HepG2 (cell line): ENCODE measurements at regions not wholly inside any gene's neighbourhood (a gene's known extent, or its start where the extent isn't known, plus 50 kb on each side); places are given as distances from the start of the nearest gene placed in this dataset.

Experiments used
- MXI1 ChIP-seq: IDR thresholded peaks from 3 replicates; pipeline ENCODE4 v1.6.1; 2012; ENCODE audit warnings: low read depth, low read length, inconsistent platforms, borderline replicate concordance
- REXO4 ChIP-seq: sonication (generic); formaldehyde crosslinking; IDR thresholded peaks from 2 replicates; pipeline ENCODE4 v1.8.0; 2022; ENCODE audit warnings: missing genetic modification reagents, mild to moderate bottlenecking, borderline replicate concordance
- ZNF34 ChIP-seq: sonication (generic); formaldehyde crosslinking; IDR thresholded peaks from 2 replicates; pipeline ENCODE4 v1.4.0; 2020; ENCODE audit warnings: mild to moderate bottlenecking, missing genetic modification reagents, borderline replicate concordance
- ZNF510 ChIP-seq: sonication (generic); formaldehyde crosslinking; IDR thresholded peaks from 2 replicates; pipeline ENCODE4 v1.4.0; 2020; ENCODE audit warnings: low read depth, mild to moderate bottlenecking, missing genetic modification reagents
- ZNF556 ChIP-seq: sonication (generic); formaldehyde crosslinking; IDR thresholded peaks from 2 replicates; pipeline ENCODE4 v1.4.0; 2020; ENCODE audit warnings: mild to moderate bottlenecking, missing genetic modification reagents, borderline replicate concordance
- TF ChIP-seq, protein P1 (sequence below): sonication (generic); formaldehyde crosslinking; IDR thresholded peaks from 2 replicates; pipeline ENCODE4 v1.4.0; 2020; ENCODE audit warnings: mild to moderate bottlenecking, missing genetic modification reagents
- TF ChIP-seq, protein P2 (sequence below): fragments of 450-650 bp; IDR thresholded peaks from 2 replicates; pipeline ENCODE4 v1.6.1; 2016
- TF ChIP-seq, protein P3 (sequence below), 2 experiments: IDR thresholded peaks; 2 replicates each; pipeline ENCODE4 v1.6.1; 2011 to 2012; ENCODE audit warnings: low read length in 2 of 2, borderline replicate concordance in 1 of 2, low read depth in 1 of 2, mild to moderate bottlenecking in 1 of 2, moderate library complexity in 1 of 2
- TF ChIP-seq, protein P4 (sequence below): sonication (generic); formaldehyde crosslinking; IDR thresholded peaks from 2 replicates; pipeline ENCODE4 v1.4.0; 2020; ENCODE audit warnings: low read depth, mild to moderate bottlenecking, missing genetic modification reagents
- TF ChIP-seq, protein P5 (sequence below): sonication (generic); formaldehyde crosslinking; IDR thresholded peaks from 2 replicates; pipeline ENCODE4 v1.4.0; 2020; ENCODE audit warnings: missing genetic modification reagents, mild to moderate bottlenecking, borderline replicate concordance
- TF ChIP-seq, protein P6 (sequence below): sonication (generic); formaldehyde crosslinking; IDR thresholded peaks from 2 replicates; pipeline ENCODE4 v1.4.0; 2020; ENCODE audit warnings: missing genetic modification reagents, borderline replicate concordance
- TF ChIP-seq, protein P7 (sequence below): sonication (generic); formaldehyde crosslinking; IDR thresholded peaks from 2 replicates; pipeline ENCODE4 v1.4.0; 2020; ENCODE audit warnings: missing genetic modification reagents, borderline replicate concordance

DNA sequence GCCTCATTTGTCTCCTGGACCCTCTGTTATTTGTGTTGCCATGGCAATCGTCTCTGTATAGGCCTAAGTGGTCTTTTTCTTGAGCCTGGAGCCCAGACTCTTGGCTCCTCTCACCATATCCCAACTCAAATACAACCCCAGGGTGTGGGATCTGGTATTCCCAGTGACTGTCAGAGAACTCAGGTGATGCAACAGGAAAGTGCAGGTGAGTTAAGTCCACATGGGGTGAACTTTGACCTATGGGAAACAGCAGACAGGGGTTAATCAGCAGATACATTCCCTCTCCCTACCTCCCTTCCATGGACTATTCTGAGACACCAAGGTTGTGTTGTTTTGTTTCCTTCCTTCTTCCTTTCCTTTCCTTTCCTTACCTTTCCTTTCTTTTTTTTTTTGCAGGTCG is 130.9 kb upstream of the RPS6KA3 start (continued):
- TF ChIP-seq, protein P1, sequence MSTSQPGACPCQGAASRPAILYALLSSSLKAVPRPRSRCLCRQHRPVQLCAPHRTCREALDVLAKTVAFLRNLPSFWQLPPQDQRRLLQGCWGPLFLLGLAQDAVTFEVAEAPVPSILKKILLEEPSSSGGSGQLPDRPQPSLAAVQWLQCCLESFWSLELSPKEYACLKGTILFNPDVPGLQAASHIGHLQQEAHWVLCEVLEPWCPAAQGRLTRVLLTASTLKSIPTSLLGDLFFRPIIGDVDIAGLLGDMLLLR (CRISPR knock-in tag): no peak
- TF ChIP-seq, protein P2, sequence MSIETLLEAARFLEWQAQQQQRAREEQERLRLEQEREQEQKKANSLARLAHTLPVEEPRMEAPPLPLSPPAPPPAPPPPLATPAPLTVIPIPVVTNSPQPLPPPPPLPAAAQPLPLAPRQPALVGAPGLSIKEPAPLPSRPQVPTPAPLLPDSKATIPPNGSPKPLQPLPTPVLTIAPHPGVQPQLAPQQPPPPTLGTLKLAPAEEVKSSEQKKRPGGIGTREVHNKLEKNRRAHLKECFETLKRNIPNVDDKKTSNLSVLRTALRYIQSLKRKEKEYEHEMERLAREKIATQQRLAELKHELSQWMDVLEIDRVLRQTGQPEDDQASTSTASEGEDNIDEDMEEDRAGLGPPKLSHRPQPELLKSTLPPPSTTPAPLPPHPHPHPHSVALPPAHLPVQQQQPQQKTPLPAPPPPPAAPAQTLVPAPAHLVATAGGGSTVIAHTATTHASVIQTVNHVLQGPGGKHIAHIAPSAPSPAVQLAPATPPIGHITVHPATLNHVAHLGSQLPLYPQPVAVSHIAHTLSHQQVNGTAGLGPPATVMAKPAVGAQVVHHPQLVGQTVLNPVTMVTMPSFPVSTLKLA: no peak
- TF ChIP-seq, protein P3, sequence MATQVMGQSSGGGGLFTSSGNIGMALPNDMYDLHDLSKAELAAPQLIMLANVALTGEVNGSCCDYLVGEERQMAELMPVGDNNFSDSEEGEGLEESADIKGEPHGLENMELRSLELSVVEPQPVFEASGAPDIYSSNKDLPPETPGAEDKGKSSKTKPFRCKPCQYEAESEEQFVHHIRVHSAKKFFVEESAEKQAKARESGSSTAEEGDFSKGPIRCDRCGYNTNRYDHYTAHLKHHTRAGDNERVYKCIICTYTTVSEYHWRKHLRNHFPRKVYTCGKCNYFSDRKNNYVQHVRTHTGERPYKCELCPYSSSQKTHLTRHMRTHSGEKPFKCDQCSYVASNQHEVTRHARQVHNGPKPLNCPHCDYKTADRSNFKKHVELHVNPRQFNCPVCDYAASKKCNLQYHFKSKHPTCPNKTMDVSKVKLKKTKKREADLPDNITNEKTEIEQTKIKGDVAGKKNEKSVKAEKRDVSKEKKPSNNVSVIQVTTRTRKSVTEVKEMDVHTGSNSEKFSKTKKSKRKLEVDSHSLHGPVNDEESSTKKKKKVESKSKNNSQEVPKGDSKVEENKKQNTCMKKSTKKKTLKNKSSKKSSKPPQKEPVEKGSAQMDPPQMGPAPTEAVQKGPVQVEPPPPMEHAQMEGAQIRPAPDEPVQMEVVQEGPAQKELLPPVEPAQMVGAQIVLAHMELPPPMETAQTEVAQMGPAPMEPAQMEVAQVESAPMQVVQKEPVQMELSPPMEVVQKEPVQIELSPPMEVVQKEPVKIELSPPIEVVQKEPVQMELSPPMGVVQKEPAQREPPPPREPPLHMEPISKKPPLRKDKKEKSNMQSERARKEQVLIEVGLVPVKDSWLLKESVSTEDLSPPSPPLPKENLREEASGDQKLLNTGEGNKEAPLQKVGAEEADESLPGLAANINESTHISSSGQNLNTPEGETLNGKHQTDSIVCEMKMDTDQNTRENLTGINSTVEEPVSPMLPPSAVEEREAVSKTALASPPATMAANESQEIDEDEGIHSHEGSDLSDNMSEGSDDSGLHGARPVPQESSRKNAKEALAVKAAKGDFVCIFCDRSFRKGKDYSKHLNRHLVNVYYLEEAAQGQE (IDR thresholded peaks at IDR 0.05; ENCODE audit: borderline replicate concordance in 1 of 2, low read depth in 1 of 2, low read length in 2 of 2): no peak
- TF ChIP-seq ZNF34 (CRISPR knock-in tag): no peak
- TF ChIP-seq ZNF510: no peak
- TF ChIP-seq, protein P4, sequence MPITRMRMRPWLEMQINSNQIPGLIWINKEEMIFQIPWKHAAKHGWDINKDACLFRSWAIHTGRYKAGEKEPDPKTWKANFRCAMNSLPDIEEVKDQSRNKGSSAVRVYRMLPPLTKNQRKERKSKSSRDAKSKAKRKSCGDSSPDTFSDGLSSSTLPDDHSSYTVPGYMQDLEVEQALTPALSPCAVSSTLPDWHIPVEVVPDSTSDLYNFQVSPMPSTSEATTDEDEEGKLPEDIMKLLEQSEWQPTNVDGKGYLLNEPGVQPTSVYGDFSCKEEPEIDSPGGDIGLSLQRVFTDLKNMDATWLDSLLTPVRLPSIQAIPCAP (CRISPR knock-in tag): no peak
- no peak for TF ChIP-seq MXI1
- TF ChIP-seq, protein P5, sequence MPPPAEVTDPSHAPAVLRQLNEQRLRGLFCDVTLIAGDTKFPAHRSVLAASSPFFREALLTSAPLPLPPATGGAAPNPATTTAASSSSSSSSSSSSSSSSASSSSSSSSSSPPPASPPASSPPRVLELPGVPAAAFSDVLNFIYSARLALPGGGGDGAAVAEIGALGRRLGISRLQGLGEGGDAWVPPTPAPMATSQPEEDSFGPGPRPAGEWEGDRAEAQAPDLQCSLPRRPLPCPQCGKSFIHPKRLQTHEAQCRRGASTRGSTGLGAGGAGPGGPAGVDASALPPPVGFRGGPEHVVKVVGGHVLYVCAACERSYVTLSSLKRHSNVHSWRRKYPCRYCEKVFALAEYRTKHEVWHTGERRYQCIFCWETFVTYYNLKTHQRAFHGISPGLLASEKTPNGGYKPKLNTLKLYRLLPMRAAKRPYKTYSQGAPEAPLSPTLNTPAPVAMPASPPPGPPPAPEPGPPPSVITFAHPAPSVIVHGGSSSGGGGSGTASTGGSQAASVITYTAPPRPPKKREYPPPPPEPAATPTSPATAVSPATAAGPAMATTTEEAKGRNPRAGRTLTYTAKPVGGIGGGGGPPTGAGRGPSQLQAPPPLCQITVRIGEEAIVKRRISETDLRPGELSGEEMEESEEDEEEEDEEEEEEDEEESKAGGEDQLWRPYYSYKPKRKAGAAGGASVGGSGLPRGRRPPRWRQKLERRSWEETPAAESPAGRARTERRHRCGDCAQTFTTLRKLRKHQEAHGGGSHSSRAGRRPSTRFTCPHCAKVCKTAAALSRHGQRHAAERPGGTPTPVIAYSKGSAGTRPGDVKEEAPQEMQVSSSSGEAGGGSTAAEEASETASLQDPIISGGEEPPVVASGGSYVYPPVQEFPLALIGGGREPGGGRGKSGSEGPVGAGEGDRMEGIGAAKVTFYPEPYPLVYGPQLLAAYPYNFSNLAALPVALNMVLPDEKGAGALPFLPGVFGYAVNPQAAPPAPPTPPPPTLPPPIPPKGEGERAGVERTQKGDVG (CRISPR knock-in tag): no peak
- TF ChIP-seq ZNF556: no peak
- TF ChIP-seq, protein P6, sequence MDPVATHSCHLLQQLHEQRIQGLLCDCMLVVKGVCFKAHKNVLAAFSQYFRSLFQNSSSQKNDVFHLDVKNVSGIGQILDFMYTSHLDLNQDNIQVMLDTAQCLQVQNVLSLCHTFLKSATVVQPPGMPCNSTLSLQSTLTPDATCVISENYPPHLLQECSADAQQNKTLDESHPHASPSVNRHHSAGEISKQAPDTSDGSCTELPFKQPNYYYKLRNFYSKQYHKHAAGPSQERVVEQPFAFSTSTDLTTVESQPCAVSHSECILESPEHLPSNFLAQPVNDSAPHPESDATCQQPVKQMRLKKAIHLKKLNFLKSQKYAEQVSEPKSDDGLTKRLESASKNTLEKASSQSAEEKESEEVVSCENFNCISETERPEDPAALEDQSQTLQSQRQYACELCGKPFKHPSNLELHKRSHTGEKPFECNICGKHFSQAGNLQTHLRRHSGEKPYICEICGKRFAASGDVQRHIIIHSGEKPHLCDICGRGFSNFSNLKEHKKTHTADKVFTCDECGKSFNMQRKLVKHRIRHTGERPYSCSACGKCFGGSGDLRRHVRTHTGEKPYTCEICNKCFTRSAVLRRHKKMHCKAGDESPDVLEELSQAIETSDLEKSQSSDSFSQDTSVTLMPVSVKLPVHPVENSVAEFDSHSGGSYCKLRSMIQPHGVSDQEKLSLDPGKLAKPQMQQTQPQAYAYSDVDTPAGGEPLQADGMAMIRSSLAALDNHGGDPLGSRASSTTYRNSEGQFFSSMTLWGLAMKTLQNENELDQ (CRISPR knock-in tag): no peak
- TF ChIP-seq, protein P7, sequence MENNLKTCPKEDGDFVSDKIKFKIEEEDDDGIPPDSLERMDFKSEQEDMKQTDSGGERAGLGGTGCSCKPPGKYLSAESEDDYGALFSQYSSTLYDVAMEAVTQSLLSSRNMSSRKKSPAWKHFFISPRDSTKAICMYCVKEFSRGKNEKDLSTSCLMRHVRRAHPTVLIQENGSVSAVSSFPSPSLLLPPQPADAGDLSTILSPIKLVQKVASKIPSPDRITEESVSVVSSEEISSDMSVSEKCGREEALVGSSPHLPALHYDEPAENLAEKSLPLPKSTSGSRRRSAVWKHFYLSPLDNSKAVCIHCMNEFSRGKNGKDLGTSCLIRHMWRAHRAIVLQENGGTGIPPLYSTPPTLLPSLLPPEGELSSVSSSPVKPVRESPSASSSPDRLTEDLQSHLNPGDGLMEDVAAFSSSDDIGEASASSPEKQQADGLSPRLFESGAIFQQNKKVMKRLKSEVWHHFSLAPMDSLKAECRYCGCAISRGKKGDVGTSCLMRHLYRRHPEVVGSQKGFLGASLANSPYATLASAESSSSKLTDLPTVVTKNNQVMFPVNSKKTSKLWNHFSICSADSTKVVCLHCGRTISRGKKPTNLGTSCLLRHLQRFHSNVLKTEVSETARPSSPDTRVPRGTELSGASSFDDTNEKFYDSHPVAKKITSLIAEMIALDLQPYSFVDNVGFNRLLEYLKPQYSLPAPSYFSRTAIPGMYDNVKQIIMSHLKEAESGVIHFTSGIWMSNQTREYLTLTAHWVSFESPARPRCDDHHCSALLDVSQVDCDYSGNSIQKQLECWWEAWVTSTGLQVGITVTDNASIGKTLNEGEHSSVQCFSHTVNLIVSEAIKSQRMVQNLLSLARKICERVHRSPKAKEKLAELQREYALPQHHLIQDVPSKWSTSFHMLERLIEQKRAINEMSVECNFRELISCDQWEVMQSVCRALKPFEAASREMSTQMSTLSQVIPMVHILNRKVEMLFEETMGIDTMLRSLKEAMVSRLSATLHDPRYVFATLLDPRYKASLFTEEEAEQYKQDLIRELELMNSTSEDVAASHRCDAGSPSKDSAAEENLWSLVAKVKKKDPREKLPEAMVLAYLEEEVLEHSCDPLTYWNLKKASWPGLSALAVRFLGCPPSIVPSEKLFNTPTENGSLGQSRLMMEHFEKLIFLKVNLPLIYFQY (CRISPR knock-in tag): no peak
- TF ChIP-seq REXO4 (CRISPR knock-in tag): no peak
